GM12878 (cell line): ENCODE measurements at regions not wholly inside any gene's neighbourhood (a gene's known extent, or its start where the extent isn't known, plus 50 kb on each side); places are given as distances from the start of the nearest gene placed in this dataset.

Source experiments
- ATAC-seq: fragments of 200-7000 bp; cut with Tn5 transposase; 3 replicates; pipeline ENCODE4 v1.9.1; 2020; ENCODE audit warnings: mild to moderate bottlenecking, moderate library complexity
- BruUV-seq: library from RNA; stranded (reverse); fragments of 400-500 nt; replicated peaks from 2 replicates; lab custom pipeline; 2021; lab: Mats Ljungman, UMichigan
- CTCF ChIA-PET: fragments of 300-600 bp; sonication (Branson Sonifier 250); formaldehyde crosslinking; extraction: SDS; loops from one replicate; lab custom pipeline; 2021; ENCODE audit warnings: inconsistent platforms; lab: Yijun Ruan, JAX
- POLR2A ChIA-PET: fragments of 350-600 bp; formaldehyde crosslinking; extraction: SDS; loops from one replicate; lab custom pipeline; 2021; ENCODE audit warnings: inconsistent platforms; lab: Charles Lee
- RAD21 ChIA-PET: fragments of 300-600 bp; sonication (Branson Sonifier 250); formaldehyde crosslinking; loops from one replicate; lab custom pipeline; 2023; ENCODE audit warnings: antibody characterized with exemption; ENCODE audit not compliant: unreplicated experiment; lab: Charles Lee
- SMC1A ChIA-PET: fragments of 300-600 bp; sonication (Branson Sonifier 250); formaldehyde crosslinking; loops from one replicate; lab custom pipeline; 2023; ENCODE audit not compliant: unreplicated experiment, uncharacterized antibody; lab: Charles Lee
- DNase-seq: peaks from one replicate; pipeline ENCODE4 v3.0.0-alpha.2; 2011; ENCODE audit warnings: low read depth, low spot score
- FAIRE-seq: peaks from 3 replicates; lab custom pipeline; 2011; peaks lifted over from hg19 to GRCh38; lab: Jason Lieb, UNC
- H2AFZ ChIP-seq: 2 replicates; pipeline ENCODE4 v1.6.0; 2011; ENCODE audit warnings: low read depth, low read length, control low read depth; ENCODE audit not compliant: control insufficient read depth
- H3K27ac ChIP-seq: 2 replicates; pipeline ENCODE4 v1.5.1; 2011; ENCODE audit warnings: control low read depth; ENCODE audit not compliant: control insufficient read depth, insufficient read depth
- H3K27me3 ChIP-seq, 2 experiments: replicated peaks in 1 of 2; 2 replicates each; pipeline versions ENCODE4 v1.6.0 to v1.6.1; 2011; ENCODE audit warnings: low read length in 1 of 2; ENCODE audit not compliant: control insufficient read depth in 2 of 2, insufficient read depth in 2 of 2
- H3K36me3 ChIP-seq, 2 experiments: 2 replicates each; pipeline ENCODE4 v1.5.1; 2011; ENCODE audit warnings: low read length in 1 of 2; ENCODE audit not compliant: control insufficient read depth in 2 of 2, insufficient read depth in 2 of 2
- H3K4me1 ChIP-seq: 2 replicates; pipeline ENCODE4 v1.6.1; 2011; ENCODE audit warnings: mild to moderate bottlenecking, low read length, moderate library complexity, mixed read lengths; ENCODE audit not compliant: control insufficient read depth, insufficient read depth
- H3K4me2 ChIP-seq: 2 replicates; pipeline ENCODE4 v1.6.0; 2011; ENCODE audit warnings: control low read depth; ENCODE audit not compliant: control insufficient read depth, insufficient read depth
- H3K4me3 ChIP-seq: fragments of 200-600 bp; sonication (generic); 2 replicates; pipeline ENCODE4 v1.5.1; 2016
- H3K79me2 ChIP-seq: 2 replicates; pipeline ENCODE4 v1.6.0; 2011; ENCODE audit warnings: low read length; ENCODE audit not compliant: control insufficient read depth, insufficient read depth
- H3K9ac ChIP-seq: 2 replicates; pipeline ENCODE4 v1.8.0; 2011; ENCODE audit warnings: low read length, control low read depth, mixed read lengths; ENCODE audit not compliant: control insufficient read depth, insufficient read depth
- H3K9me3 ChIP-seq: replicated peaks from 3 replicates; pipeline ENCODE4 v1.5.1; 2011; ENCODE audit warnings: mild to moderate bottlenecking, low read length; ENCODE audit not compliant: control insufficient read depth, insufficient read depth
- H4K20me1 ChIP-seq: 2 replicates; pipeline ENCODE4 v1.6.0; 2011; ENCODE audit not compliant: control insufficient read depth, insufficient read depth
- CEBPB ChIP-seq, 2 experiments: fragments of 150-350 bp in 1 of 2; IDR thresholded peaks; 2 replicates each; pipeline ENCODE4 v1.6.1; 2012 to 2014; ENCODE audit warnings: low read depth in 2 of 2, low read length in 2 of 2, borderline replicate concordance in 1 of 2, inconsistent platforms in 1 of 2
- FOS ChIP-seq: IDR thresholded peaks from 3 replicates; pipeline ENCODE4 v1.6.1; 2011; ENCODE audit warnings: borderline replicate concordance; ENCODE audit not compliant: insufficient read length; ENCODE audit errors: extremely low read depth
- IRF4 ChIP-seq: IDR thresholded peaks from 2 replicates; pipeline ENCODE4 v1.6.1; 2011; ENCODE audit warnings: low read depth, low read length
- MTA3 ChIP-seq: IDR thresholded peaks from 2 replicates; pipeline ENCODE4 v1.6.1; 2012; ENCODE audit warnings: low read length, inconsistent platforms, borderline replicate concordance
- RAD21 ChIP-seq: IDR thresholded peaks from 2 replicates; pipeline ENCODE4 v1.6.1; 2011; ENCODE audit warnings: mild to moderate bottlenecking, low read depth, low read length, moderate library complexity; ENCODE audit not compliant: insufficient read depth
- RAD51 ChIP-seq: fragments of 450-650 bp; IDR thresholded peaks from 2 replicates; pipeline ENCODE4 v1.6.1; 2016; ENCODE audit warnings: moderate library complexity, mild to moderate bottlenecking, inconsistent platforms
- RELA ChIP-seq: fragments of 450-650 bp; IDR thresholded peaks from 2 replicates; pipeline ENCODE4 v1.8.0; 2014; ENCODE audit warnings: borderline replicate concordance; ENCODE audit not compliant: partially characterized antibody
- SIX5 ChIP-seq: IDR thresholded peaks from 2 replicates; pipeline ENCODE4 v1.6.1; 2011; ENCODE audit warnings: mild to moderate bottlenecking, low read depth, low read length, moderate library complexity; ENCODE audit not compliant: severe bottlenecking
- STAT1 ChIP-seq: fragments of 450-650 bp; conservative IDR thresholded peaks from 2 replicates; pipeline ENCODE4 v1.6.1; 2014; ENCODE audit warnings: antibody characterized with exemption, mild to moderate bottlenecking
- SUPT20H ChIP-seq: IDR thresholded peaks from 2 replicates; pipeline ENCODE4 v1.6.1; 2011; ENCODE audit warnings: low read depth, mild to moderate bottlenecking, low read length, moderate library complexity, borderline replicate concordance; ENCODE audit not compliant: control insufficient read depth
- TAF1 ChIP-seq: IDR thresholded peaks from 2 replicates; pipeline ENCODE4 v1.6.1; 2011; ENCODE audit warnings: mild to moderate bottlenecking, low read depth, low read length, borderline replicate concordance
- TCF3 ChIP-seq: IDR thresholded peaks from 2 replicates; pipeline ENCODE4 v1.6.1; 2012; ENCODE audit warnings: low read depth, mild to moderate bottlenecking, low read length, borderline replicate concordance; ENCODE audit not compliant: insufficient read depth
- ZNF384 ChIP-seq: IDR thresholded peaks from 2 replicates; pipeline ENCODE4 v1.6.1; 2012; ENCODE audit warnings: low read depth, mild to moderate bottlenecking, low read length, improper control_type of control experiment, borderline replicate concordance
- WGBS: methylation state at CpG from one replicate; pipeline ENCODE4 v1.1.6; 2016; ENCODE audit warnings: low lambda C conversion rate; ENCODE audit not compliant: insufficient replicate concordance, insufficient coverage; ENCODE audit errors: missing lambda C conversion rate; 5-methylcytosine and 5-hydroxymethylcytosine counted together
- in situ Hi-C: fragments of 300-500 bp; cut with MboI; formaldehyde crosslinking; loops from 9 replicates; pipeline ENCODE4 v1.14.3; 2018; ENCODE audit warnings: mixed read lengths
- intact Hi-C: fragments of 100-400 bp; cut with micrococcal nuclease; formaldehyde crosslinking; loops from one replicate; pipeline ENCODE4 v1.14.2; 2022; ENCODE audit not compliant: unreplicated experiment
- TF ChIP-seq, protein P1 (sequence below): IDR thresholded peaks from 2 replicates; pipeline ENCODE4 v1.6.1; 2012; ENCODE audit warnings: low read depth, low read length, improper control_type of control experiment
- TF ChIP-seq, protein P2 (sequence below): IDR thresholded peaks from 2 replicates; pipeline ENCODE4 v1.6.1; 2012; ENCODE audit warnings: mild to moderate bottlenecking, low read depth, low read length

DNA sequence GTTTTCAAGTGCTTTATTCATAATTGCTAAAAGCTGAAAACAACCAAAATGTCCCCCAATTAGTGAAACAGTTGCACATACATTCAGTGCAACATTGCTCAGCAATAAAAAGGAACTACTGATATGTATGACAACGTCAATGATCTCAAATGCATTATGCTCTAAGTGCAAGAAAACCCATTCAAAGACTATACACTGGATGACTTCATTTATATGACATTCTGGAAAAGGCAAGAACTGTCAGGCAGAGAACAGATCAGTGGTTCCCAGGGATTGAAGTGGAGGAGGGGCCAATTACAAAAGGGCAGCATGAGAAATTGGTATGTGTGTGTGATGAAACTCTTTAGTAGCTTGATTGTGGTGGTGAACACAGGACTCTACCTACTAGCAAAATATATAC lies 585.6 kb downstream of the TBL1XR1 start:
- BruUV-seq = no TSS peak
- H2AFZ ChIP-seq = no peak overlapping the region
- in situ Hi-C loops (no loop called here), intact Hi-C loops (no loop called here)
- ATAC-seq (no peak), DNase-seq (no peak), FAIRE-seq (no peak)
- ChIA-PET RAD21 (no interaction called here), POLR2A (no interaction called here), CTCF (no interaction called here), SMC1A (no interaction called here)
- H3K36me3 ChIP-seq = no peaks in the 10 kb centered on the region
- no peaks in the 10 kb centered on the region for H3K79me2 ChIP-seq
- TF ChIP-seq RAD51 (no peak), SIX5 (no peak), FOS (no peak), STAT1 (no peak), MTA3 (no peak), TCF3 (no peak), RELA (no peak), CEBPB (IDR thresholded peaks at IDR 0.05; ENCODE audit: borderline replicate concordance in 1 of 2, low read depth in 2 of 2, low read length in 2 of 2) (no peak), IRF4 (no peak), TAF1 (no peak), ZNF384 (no peak), RAD21 (no peak), SUPT20H (no peak)
- TF ChIP-seq, protein P1, sequence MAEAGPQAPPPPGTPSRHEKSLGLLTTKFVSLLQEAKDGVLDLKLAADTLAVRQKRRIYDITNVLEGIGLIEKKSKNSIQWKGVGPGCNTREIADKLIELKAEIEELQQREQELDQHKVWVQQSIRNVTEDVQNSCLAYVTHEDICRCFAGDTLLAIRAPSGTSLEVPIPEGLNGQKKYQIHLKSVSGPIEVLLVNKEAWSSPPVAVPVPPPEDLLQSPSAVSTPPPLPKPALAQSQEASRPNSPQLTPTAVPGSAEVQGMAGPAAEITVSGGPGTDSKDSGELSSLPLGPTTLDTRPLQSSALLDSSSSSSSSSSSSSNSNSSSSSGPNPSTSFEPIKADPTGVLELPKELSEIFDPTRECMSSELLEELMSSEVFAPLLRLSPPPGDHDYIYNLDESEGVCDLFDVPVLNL = no peak
- TF ChIP-seq, protein P2, sequence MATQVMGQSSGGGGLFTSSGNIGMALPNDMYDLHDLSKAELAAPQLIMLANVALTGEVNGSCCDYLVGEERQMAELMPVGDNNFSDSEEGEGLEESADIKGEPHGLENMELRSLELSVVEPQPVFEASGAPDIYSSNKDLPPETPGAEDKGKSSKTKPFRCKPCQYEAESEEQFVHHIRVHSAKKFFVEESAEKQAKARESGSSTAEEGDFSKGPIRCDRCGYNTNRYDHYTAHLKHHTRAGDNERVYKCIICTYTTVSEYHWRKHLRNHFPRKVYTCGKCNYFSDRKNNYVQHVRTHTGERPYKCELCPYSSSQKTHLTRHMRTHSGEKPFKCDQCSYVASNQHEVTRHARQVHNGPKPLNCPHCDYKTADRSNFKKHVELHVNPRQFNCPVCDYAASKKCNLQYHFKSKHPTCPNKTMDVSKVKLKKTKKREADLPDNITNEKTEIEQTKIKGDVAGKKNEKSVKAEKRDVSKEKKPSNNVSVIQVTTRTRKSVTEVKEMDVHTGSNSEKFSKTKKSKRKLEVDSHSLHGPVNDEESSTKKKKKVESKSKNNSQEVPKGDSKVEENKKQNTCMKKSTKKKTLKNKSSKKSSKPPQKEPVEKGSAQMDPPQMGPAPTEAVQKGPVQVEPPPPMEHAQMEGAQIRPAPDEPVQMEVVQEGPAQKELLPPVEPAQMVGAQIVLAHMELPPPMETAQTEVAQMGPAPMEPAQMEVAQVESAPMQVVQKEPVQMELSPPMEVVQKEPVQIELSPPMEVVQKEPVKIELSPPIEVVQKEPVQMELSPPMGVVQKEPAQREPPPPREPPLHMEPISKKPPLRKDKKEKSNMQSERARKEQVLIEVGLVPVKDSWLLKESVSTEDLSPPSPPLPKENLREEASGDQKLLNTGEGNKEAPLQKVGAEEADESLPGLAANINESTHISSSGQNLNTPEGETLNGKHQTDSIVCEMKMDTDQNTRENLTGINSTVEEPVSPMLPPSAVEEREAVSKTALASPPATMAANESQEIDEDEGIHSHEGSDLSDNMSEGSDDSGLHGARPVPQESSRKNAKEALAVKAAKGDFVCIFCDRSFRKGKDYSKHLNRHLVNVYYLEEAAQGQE = no peak
- WGBS = 0% methylated on average over 1 of the region's 1 CpG
- H3K27ac ChIP-seq = no peak overlapping the region
- no peaks in the 10 kb centered on the region for H3K4me1 ChIP-seq
- no peaks in the 10 kb centered on the region for H3K9me3 ChIP-seq
- no peak overlapping the region for H3K9ac ChIP-seq
- H3K4me3 ChIP-seq = no peak overlapping the region
- H3K27me3 ChIP-seq = no peaks in the 10 kb centered on the region
- H3K4me2 ChIP-seq = no peak overlapping the region
- no peaks in the 10 kb centered on the region for H4K20me1 ChIP-seq
